ENCODE measurements at regions not wholly inside any gene's neighbourhood (a gene's known extent, or its start where the extent isn't known, plus 50 kb on each side); places are given as distances from the start of the nearest gene placed in this dataset.

GRCh38 chr2:495745-496275 is 181.4 kb downstream of the TMEM18 start:
- no peak for TF ChIP-seq POLR2AphosphoS5 (IDR thresholded peaks at IDR 0.05; ENCODE audit: low read depth, low read length)
- TF ChIP-seq CEBPB (IDR thresholded peaks at IDR 0.05; ENCODE audit: low read depth): no peak
- TF ChIP-seq EGR1 (IDR thresholded peaks at IDR 0.05; ENCODE audit: low read depth): no peak
- TF ChIP-seq POLR2A (IDR thresholded peaks at IDR 0.05; ENCODE audit: borderline replicate concordance, extremely low read depth, insufficient read depth, insufficient read length): no peak
- no peak for TF ChIP-seq MAX (IDR thresholded peaks at IDR 0.05)

All from HCT116 (cell line).